HEK293 (cell line): ENCODE measurements at regions not wholly inside any gene's neighbourhood (a gene's known extent, or its start where the extent isn't known, plus 50 kb on each side); places are given as distances from the start of the nearest gene placed in this dataset.

Source experiments
- CTCF ChIA-PET: fragments of 350-600 bp; formaldehyde crosslinking; extraction: SDS; loops from one replicate; lab custom pipeline; 2021; ENCODE audit warnings: antibody characterized with exemption; lab: Yijun Ruan, JAX
- POLR2A ChIA-PET: fragments of 300-600 bp; formaldehyde crosslinking; extraction: SDS; loops from one replicate; lab custom pipeline; 2020; ENCODE audit warnings: antibody characterized with exemption, inconsistent platforms; lab: Yijun Ruan, JAX
- H3K27ac ChIP-seq: fragments of 200-500 bp; sonication (Bioruptor generic); 2 replicates; pipeline ENCODE4 v1.5.1; 2014; ENCODE audit warnings: low read depth, low read length, control low read depth, inconsistent platforms; ENCODE audit errors: extremely low read depth
- H3K36me3 ChIP-seq, 2 experiments: fragments of 200-500 bp in 1 of 2; sonication (Bioruptor generic) in 1 of 2; 1 replicate in 1 of 2; 2 replicates in 1 of 2; pipeline ENCODE4 v1.5.1; 2014 to 2017; ENCODE audit warnings: inconsistent platforms in 2 of 2, low read length in 2 of 2; ENCODE audit not compliant: control insufficient read depth in 2 of 2, insufficient read depth in 1 of 2
- H3K4me1 ChIP-seq: fragments of 200-500 bp; sonication (Bioruptor generic); 2 replicates; pipeline ENCODE4 v1.5.1; 2014; ENCODE audit warnings: mild to moderate bottlenecking, low read length, inconsistent platforms; ENCODE audit not compliant: control insufficient read depth, insufficient read depth
- H3K4me3 ChIP-seq: 2 replicates; pipeline ENCODE4 v1.5.1; 2011; ENCODE audit warnings: low read depth, mild to moderate bottlenecking, control low read depth, low read length, moderate library complexity
- H3K9me3 ChIP-seq: fragments of 200-500 bp; sonication (Bioruptor generic); 2 replicates; pipeline ENCODE4 v1.5.1; 2014; ENCODE audit warnings: low read depth, low read length, inconsistent platforms; ENCODE audit not compliant: control insufficient read depth, insufficient read depth
- KLF1 ChIP-seq: fragments of 450-650 bp; formaldehyde crosslinking; IDR thresholded peaks from 2 replicates; pipeline ENCODE4 v1.5.1; 2016; ENCODE audit warnings: missing biosample characterization, missing genetic modification characterization
- YY1 ChIP-seq: fragments of 450-650 bp; formaldehyde crosslinking; IDR thresholded peaks from 2 replicates; pipeline ENCODE4 v1.5.1; 2018; ENCODE audit warnings: missing biosample characterization, missing genetic modification characterization
- ZBTB26 ChIP-seq: fragments of 450-650 bp; formaldehyde crosslinking; optimal IDR thresholded peaks from 2 replicates; pipeline ENCODE3; 2016; ENCODE audit warnings: missing biosample characterization, mild to moderate bottlenecking, missing genetic modification characterization
- ZNF10 ChIP-seq: fragments of 450-650 bp; formaldehyde crosslinking; IDR thresholded peaks from 2 replicates; pipeline ENCODE4 v1.5.1; 2017; ENCODE audit warnings: missing biosample characterization, missing genetic modification characterization
- ZNF132 ChIP-seq: fragments of 450-650 bp; formaldehyde crosslinking; IDR thresholded peaks from 2 replicates; pipeline ENCODE4 v1.5.1; 2017; ENCODE audit warnings: missing biosample characterization, missing genetic modification characterization, borderline replicate concordance
- ZNF148 ChIP-seq: fragments of 450-650 bp; formaldehyde crosslinking; IDR thresholded peaks from 2 replicates; pipeline ENCODE4 v1.5.0; 2017; ENCODE audit warnings: missing biosample characterization, missing genetic modification characterization, borderline replicate concordance
- ZNF600 ChIP-seq: fragments of 450-650 bp; formaldehyde crosslinking; IDR thresholded peaks from 2 replicates; pipeline ENCODE4 v1.5.1; 2016; ENCODE audit warnings: missing biosample characterization, missing genetic modification characterization
- ZNF645 ChIP-seq: fragments of 450-650 bp; formaldehyde crosslinking; IDR thresholded peaks from 2 replicates; pipeline ENCODE4; 2016; ENCODE audit warnings: missing biosample characterization, missing genetic modification characterization
- ZNF670 ChIP-seq: fragments of 450-650 bp; formaldehyde crosslinking; IDR thresholded peaks from 2 replicates; pipeline ENCODE4 v1.5.1; 2016; ENCODE audit warnings: missing biosample characterization, missing genetic modification characterization, low read depth
- ZNF785 ChIP-seq: fragments of 450-650 bp; formaldehyde crosslinking; IDR thresholded peaks from 2 replicates; pipeline ENCODE4 v1.5.1; 2016; ENCODE audit warnings: missing biosample characterization, missing genetic modification characterization
- ZNF792 ChIP-seq: fragments of 450-650 bp; formaldehyde crosslinking; IDR thresholded peaks from 2 replicates; pipeline ENCODE4 v1.5.1; 2016; ENCODE audit warnings: missing biosample characterization, missing genetic modification characterization
- TF ChIP-seq, protein P1 (sequence below): fragments of 450-650 bp; formaldehyde crosslinking; IDR thresholded peaks from 2 replicates; pipeline ENCODE4 v1.5.1; 2016; ENCODE audit warnings: missing biosample characterization, missing genetic modification characterization, borderline replicate concordance
- TF ChIP-seq, protein P2 (sequence below): fragments of 450-650 bp; formaldehyde crosslinking; IDR thresholded peaks from 2 replicates; pipeline ENCODE4 v1.5.1; 2017; ENCODE audit warnings: missing biosample characterization, missing genetic modification characterization

- ChIA-PET CTCF (interaction anchor here (0.7 to 3.4 kb wide), 5 partner anchors 8 to 452 kb away, joined by 3 to 22 read pairs (median 3); no protein-coding TSS in a partner anchor), POLR2A (interaction anchor here (0.6 kb wide), 1 partner anchor 470 kb away, joined by 3 read pairs; no protein-coding TSS in a partner anchor)
- Histone ChIP-seq H3K4me1 (peaks cover 1% of the 10 kb centered on the region; the same call in 1 of the 2 replicates), H3K27ac (no peak overlapping the region), H3K9me3 (no peaks in the 10 kb centered on the region), H3K4me3 (no peak overlapping the region), H3K36me3 (no peaks in the 10 kb centered on the region)
- TF ChIP-seq ZBTB26 (no peak), YY1 (tag by site-specific recombination) (no peak)
These were observed 170.9 kb upstream of the NPVF start for GRCh38 chr7:25399000-25399750.

- TF ChIP-seq ZNF600 (tag by site-specific recombination) (no peak), ZNF792 (tag by site-specific recombination) (no peak), ZNF148 (no peak), ZNF132 (tag by site-specific recombination) (no peak), ZNF645 (tag by site-specific recombination) (no peak), ZNF670 (tag by site-specific recombination) (no peak), KLF1 (no peak), ZNF10 (tag by site-specific recombination) (no peak), ZNF785 (tag by site-specific recombination) (no peak)
- TF ChIP-seq, protein P1, sequence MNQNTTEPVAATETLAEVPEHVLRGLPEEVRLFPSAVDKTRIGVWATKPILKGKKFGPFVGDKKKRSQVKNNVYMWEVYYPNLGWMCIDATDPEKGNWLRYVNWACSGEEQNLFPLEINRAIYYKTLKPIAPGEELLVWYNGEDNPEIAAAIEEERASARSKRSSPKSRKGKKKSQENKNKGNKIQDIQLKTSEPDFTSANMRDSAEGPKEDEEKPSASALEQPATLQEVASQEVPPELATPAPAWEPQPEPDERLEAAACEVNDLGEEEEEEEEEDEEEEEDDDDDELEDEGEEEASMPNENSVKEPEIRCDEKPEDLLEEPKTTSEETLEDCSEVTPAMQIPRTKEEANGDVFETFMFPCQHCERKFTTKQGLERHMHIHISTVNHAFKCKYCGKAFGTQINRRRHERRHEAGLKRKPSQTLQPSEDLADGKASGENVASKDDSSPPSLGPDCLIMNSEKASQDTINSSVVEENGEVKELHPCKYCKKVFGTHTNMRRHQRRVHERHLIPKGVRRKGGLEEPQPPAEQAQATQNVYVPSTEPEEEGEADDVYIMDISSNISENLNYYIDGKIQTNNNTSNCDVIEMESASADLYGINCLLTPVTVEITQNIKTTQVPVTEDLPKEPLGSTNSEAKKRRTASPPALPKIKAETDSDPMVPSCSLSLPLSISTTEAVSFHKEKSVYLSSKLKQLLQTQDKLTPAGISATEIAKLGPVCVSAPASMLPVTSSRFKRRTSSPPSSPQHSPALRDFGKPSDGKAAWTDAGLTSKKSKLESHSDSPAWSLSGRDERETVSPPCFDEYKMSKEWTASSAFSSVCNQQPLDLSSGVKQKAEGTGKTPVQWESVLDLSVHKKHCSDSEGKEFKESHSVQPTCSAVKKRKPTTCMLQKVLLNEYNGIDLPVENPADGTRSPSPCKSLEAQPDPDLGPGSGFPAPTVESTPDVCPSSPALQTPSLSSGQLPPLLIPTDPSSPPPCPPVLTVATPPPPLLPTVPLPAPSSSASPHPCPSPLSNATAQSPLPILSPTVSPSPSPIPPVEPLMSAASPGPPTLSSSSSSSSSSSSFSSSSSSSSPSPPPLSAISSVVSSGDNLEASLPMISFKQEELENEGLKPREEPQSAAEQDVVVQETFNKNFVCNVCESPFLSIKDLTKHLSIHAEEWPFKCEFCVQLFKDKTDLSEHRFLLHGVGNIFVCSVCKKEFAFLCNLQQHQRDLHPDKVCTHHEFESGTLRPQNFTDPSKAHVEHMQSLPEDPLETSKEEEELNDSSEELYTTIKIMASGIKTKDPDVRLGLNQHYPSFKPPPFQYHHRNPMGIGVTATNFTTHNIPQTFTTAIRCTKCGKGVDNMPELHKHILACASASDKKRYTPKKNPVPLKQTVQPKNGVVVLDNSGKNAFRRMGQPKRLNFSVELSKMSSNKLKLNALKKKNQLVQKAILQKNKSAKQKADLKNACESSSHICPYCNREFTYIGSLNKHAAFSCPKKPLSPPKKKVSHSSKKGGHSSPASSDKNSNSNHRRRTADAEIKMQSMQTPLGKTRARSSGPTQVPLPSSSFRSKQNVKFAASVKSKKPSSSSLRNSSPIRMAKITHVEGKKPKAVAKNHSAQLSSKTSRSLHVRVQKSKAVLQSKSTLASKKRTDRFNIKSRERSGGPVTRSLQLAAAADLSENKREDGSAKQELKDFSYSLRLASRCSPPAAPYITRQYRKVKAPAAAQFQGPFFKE = no peak
- TF ChIP-seq, protein P2, sequence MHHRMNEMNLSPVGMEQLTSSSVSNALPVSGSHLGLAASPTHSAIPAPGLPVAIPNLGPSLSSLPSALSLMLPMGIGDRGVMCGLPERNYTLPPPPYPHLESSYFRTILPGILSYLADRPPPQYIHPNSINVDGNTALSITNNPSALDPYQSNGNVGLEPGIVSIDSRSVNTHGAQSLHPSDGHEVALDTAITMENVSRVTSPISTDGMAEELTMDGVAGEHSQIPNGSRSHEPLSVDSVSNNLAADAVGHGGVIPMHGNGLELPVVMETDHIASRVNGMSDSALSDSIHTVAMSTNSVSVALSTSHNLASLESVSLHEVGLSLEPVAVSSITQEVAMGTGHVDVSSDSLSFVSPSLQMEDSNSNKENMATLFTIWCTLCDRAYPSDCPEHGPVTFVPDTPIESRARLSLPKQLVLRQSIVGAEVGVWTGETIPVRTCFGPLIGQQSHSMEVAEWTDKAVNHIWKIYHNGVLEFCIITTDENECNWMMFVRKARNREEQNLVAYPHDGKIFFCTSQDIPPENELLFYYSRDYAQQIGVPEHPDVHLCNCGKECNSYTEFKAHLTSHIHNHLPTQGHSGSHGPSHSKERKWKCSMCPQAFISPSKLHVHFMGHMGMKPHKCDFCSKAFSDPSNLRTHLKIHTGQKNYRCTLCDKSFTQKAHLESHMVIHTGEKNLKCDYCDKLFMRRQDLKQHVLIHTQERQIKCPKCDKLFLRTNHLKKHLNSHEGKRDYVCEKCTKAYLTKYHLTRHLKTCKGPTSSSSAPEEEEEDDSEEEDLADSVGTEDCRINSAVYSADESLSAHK (tag by site-specific recombination) = no peak
- TF ChIP-seq, all 188 proteins: peak for 0
These were observed 174.2 kb upstream of the NPVF start for GRCh38 chr7:25402532-25402931.

More at GRCh38 chr7:25402532-25402931, 174.2 kb upstream of the NPVF start:
- H3K36me3 ChIP-seq = no peaks in the 10 kb centered on the region
- no peaks in the 10 kb centered on the region for H3K9me3 ChIP-seq
- H3K4me1 ChIP-seq = no peaks in the 10 kb centered on the region
- no peak overlapping the region for H3K27ac ChIP-seq
- ChIA-PET POLR2A (no interaction called here), CTCF (interaction anchor here (0.6 to 1.9 kb wide), 3 partner anchors 11 to 163 kb away, joined by 3 to 9 read pairs (median 8); no protein-coding TSS in a partner anchor)
- no peak overlapping the region for H3K4me3 ChIP-seq
